Neuronal stem cell (in vitro differentiated cells): ENCODE measurements at regions not wholly inside any gene's neighbourhood (a gene's known extent, or its start where the extent isn't known, plus 50 kb on each side); places are given as distances from the start of the nearest gene placed in this dataset.

Experiments used
- DNase-seq: peaks from one replicate; pipeline ENCODE4 v3.0.0-alpha.2; 2013; ENCODE audit warnings: low spot score
- H2AFZ ChIP-seq: one replicate; pipeline ENCODE4 v1.6.1; 2013; ENCODE audit warnings: mild to moderate bottlenecking, low read length, inconsistent platforms
- H2AK5ac ChIP-seq: 2 replicates; pipeline ENCODE4 v1.6.1; 2013; ENCODE audit warnings: low read depth, mild to moderate bottlenecking, inconsistent platforms, low read length, moderate library complexity, mixed read lengths
- H2BK120ac ChIP-seq: 2 replicates; pipeline ENCODE4 v1.6.1; 2013; ENCODE audit warnings: low read depth, mild to moderate bottlenecking, inconsistent platforms, low read length, moderate library complexity, mixed read lengths
- H2BK12ac ChIP-seq: one replicate; pipeline ENCODE4 v1.6.1; 2013; ENCODE audit warnings: low read length, inconsistent platforms
- H2BK15ac ChIP-seq: 2 replicates; pipeline ENCODE4 v1.6.1; 2013; ENCODE audit warnings: mild to moderate bottlenecking, low read length, inconsistent platforms, mixed read lengths
- H2BK5ac ChIP-seq: one replicate; pipeline ENCODE4 v1.6.1; 2013; ENCODE audit warnings: inconsistent platforms, mild to moderate bottlenecking, low read length, moderate library complexity
- H3K14ac ChIP-seq: one replicate; pipeline ENCODE4 v1.6.1; 2013; ENCODE audit warnings: low read length, inconsistent platforms
- H3K18ac ChIP-seq: 2 replicates; pipeline ENCODE4 v1.6.1; 2013; ENCODE audit warnings: low read length, inconsistent platforms
- H3K23ac ChIP-seq: 2 replicates; pipeline ENCODE4 v1.6.1; 2013; ENCODE audit warnings: low read depth, mild to moderate bottlenecking, mixed read lengths, low read length, inconsistent platforms; ENCODE audit not compliant: poor library complexity
- H3K27ac ChIP-seq: replicated peaks from 3 replicates; pipeline ENCODE4 v1.5.1; 2013; ENCODE audit warnings: low read length, inconsistent platforms
- H3K27me3 ChIP-seq, 3 experiments: 2 replicates each; pipeline ENCODE4 v1.6.1; 2013; ENCODE audit warnings: low read length in 3 of 3, mild to moderate bottlenecking in 2 of 3, inconsistent platforms in 1 of 3, low read depth in 1 of 3, mixed read lengths in 1 of 3, moderate library complexity in 1 of 3; ENCODE audit not compliant: control insufficient read depth in 3 of 3, insufficient read depth in 3 of 3
- H3K36me3 ChIP-seq, 2 donors: replicated peaks in 1 of 2; 2 replicates each; pipeline ENCODE4 v1.6.1; 2013; ENCODE audit warnings: low read length in 2 of 2; ENCODE audit not compliant: control insufficient read depth in 2 of 2, insufficient read depth in 2 of 2
- H3K4ac ChIP-seq: 2 replicates; pipeline ENCODE4 v1.6.1; 2013; ENCODE audit warnings: inconsistent platforms, mild to moderate bottlenecking, low read length, moderate library complexity
- H3K4me1 ChIP-seq, 2 donors: 1 replicate in 1 of 2; 2 replicates in 1 of 2; pipeline ENCODE4 v1.6.1; 2013; ENCODE audit warnings: low read length in 2 of 2, low read depth in 1 of 2; ENCODE audit not compliant: control insufficient read depth in 2 of 2, insufficient read depth in 1 of 2
- H3K4me2 ChIP-seq: one replicate; pipeline ENCODE4 v1.6.1; 2013; ENCODE audit warnings: mild to moderate bottlenecking, low read length, inconsistent platforms; ENCODE audit not compliant: insufficient read depth, poor library complexity, severe bottlenecking
- H3K4me3 ChIP-seq, 2 donors: 2 replicates each; pipeline ENCODE4 v1.5.1; 2013; ENCODE audit warnings: low read length in 2 of 2, mild to moderate bottlenecking in 2 of 2, inconsistent platforms in 1 of 2, moderate library complexity in 1 of 2
- H3K79me1 ChIP-seq: one replicate; pipeline ENCODE4 v1.6.1; 2013; ENCODE audit warnings: low read depth, mild to moderate bottlenecking, inconsistent platforms, low read length, moderate library complexity
- H3K9ac ChIP-seq: one replicate; pipeline ENCODE4 v1.6.1; 2013; ENCODE audit warnings: mild to moderate bottlenecking, low read depth, low read length, inconsistent platforms; ENCODE audit not compliant: poor library complexity
- H3K9me3 ChIP-seq, 2 donors: replicated peaks in 1 of 2; 2 replicates each; pipeline versions ENCODE3 to v1.6.1; 2013; ENCODE audit warnings: low read length in 2 of 2, mild to moderate bottlenecking in 2 of 2, inconsistent platforms in 1 of 2, low read depth in 1 of 2, mixed read lengths in 1 of 2, moderate library complexity in 1 of 2; ENCODE audit not compliant: control insufficient read depth in 2 of 2, insufficient read depth in 1 of 2
- H4K8ac ChIP-seq: one replicate; pipeline ENCODE4 v1.6.1; 2013; ENCODE audit warnings: low read depth, mild to moderate bottlenecking, inconsistent platforms, low read length, moderate library complexity
- H4K91ac ChIP-seq: one replicate; pipeline ENCODE4 v1.6.1; 2013; ENCODE audit warnings: low read length, low read depth, mild to moderate bottlenecking, inconsistent platforms; ENCODE audit not compliant: poor library complexity
- WGBS, 2 donors: extraction: QIAGEN DNeasy Blood & Tissue Kit; methylation state at CpG; one replicate each; pipeline ENCODE4 v1.1.7; 2013; ENCODE audit warnings: missing lambda C conversion rate in 2 of 2, mixed read lengths in 1 of 2; ENCODE audit not compliant: insufficient read length in 2 of 2, insufficient replicate concordance in 1 of 2; ENCODE audit errors: extremely low coverage in 2 of 2; 5-methylcytosine and 5-hydroxymethylcytosine counted together

DNA sequence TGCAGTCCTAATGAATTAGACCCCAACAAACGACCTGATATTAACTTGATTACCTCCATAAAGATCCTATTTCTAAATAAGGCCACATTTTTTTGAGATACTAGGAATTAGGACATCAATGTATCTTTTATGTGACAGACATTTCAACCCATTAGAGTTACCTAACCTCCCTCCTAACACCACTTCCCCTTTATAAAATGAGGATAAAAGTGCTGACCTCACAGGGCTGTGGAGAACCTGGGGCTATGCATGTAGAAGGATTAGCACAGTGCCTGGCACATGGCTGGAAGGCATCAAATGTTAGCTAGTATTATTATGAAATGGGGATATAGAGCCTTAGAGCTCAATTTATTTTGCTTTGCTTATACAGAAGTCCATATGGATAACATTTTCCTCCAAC is 53.5 kb upstream of the LRRN1 start:
- Histone ChIP-seq H2AFZ (no peak overlapping the region), H2BK15ac (no peak overlapping the region), H2BK120ac (no peak overlapping the region), H3K9me3 (no peaks in the 10 kb centered on the region), H4K8ac (no peak overlapping the region), H2BK5ac (no peak overlapping the region), H3K4me2 (no peak overlapping the region), H3K36me3 (no peaks in the 10 kb centered on the region), H3K4ac (no peak overlapping the region), H3K9ac (no peak overlapping the region), H3K27me3 (peaks cover 0 to 6% (median 0%) of the 10 kb centered on the region in 3 experiments), H3K4me1 (peaks cover 4 to 5% of the 10 kb centered on the region in 2 donors), H3K18ac (no peak overlapping the region), H3K4me3 (no peak overlapping the region), H2BK12ac (no peak overlapping the region), H3K14ac (no peak overlapping the region), H4K91ac (no peak overlapping the region), H3K23ac (no peak overlapping the region), H3K27ac (no peak overlapping the region), H2AK5ac (no peak overlapping the region), H3K79me1 (no peaks in the 10 kb centered on the region)
- no peak for DNase-seq
- no CpG with 5 or more reads among the region's 1 CpG for WGBS, 2 donors

- Histone ChIP-seq H3K4me2 (no peak overlapping the region), H3K79me1 (no peaks in the 10 kb centered on the region), H3K14ac (no peak overlapping the region), H3K4me1 (peaks cover 5 to 6% of the 10 kb centered on the region in 2 donors), H3K36me3 (no peaks in the 10 kb centered on the region), H3K9me3 (no peaks in the 10 kb centered on the region), H2BK12ac (no peak overlapping the region), H3K9ac (no peak overlapping the region), H3K23ac (no peak overlapping the region), H2BK120ac (no peak overlapping the region), H3K18ac (no peak overlapping the region), H2AFZ (no peak overlapping the region), H3K4me3 (no peak overlapping the region), H3K27me3 (peaks cover 0 to 14% (median 0%) of the 10 kb centered on the region in 3 experiments), H2BK15ac (no peak overlapping the region), H3K4ac (no peak overlapping the region), H2BK5ac (no peak overlapping the region), H2AK5ac (no peak overlapping the region), H3K27ac (no peak overlapping the region), H4K8ac (no peak overlapping the region), H4K91ac (no peak overlapping the region)
- WGBS, 2 donors = no CpG with 5 or more reads among the region's 6 CpGs
- no peak for DNase-seq
Observed at GRCh38 chr3:3744826-3745225, 54.4 kb upstream of the LRRN1 start.

DNA sequence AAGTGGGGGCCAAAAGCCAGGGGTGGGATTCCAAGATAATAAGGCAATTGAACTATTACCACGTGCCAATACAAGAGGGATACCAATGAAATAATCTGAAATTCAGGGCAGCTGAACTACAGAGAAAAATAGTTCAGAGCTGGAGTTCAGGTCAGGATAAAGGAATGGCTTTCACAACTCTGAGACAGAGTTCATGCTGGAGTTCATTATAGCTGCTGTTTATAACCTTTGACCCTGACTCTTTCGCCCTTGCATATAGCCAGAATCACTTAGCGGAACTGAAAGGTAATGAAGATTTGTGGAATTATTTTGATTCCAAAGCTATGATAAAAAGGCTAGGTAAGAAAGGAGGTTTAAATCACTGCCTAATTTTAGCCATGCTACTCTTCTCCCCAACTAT is 55.5 kb upstream of the LRRN1 start:
- Histone ChIP-seq H2BK12ac (no peak overlapping the region), H3K27ac (no peak overlapping the region), H3K9me3 (no peaks in the 10 kb centered on the region), H3K23ac (no peak overlapping the region), H3K4me2 (no peak overlapping the region), H3K18ac (no peak overlapping the region), H2AFZ (no peak overlapping the region), H3K27me3 (peaks cover 0 to 22% (median 0%) of the 10 kb centered on the region in 3 experiments), H3K14ac (no peak overlapping the region), H2BK120ac (no peak overlapping the region), H3K36me3 (no peaks in the 10 kb centered on the region), H3K4me1 (peaks cover 5 to 6% of the 10 kb centered on the region in 2 donors), H4K8ac (no peak overlapping the region), H3K79me1 (no peaks in the 10 kb centered on the region), H3K4ac (no peak overlapping the region), H2BK15ac (no peak overlapping the region), H4K91ac (no peak overlapping the region), H2BK5ac (no peak overlapping the region), H2AK5ac (no peak overlapping the region), H3K9ac (no peak overlapping the region), H3K4me3 (no peak overlapping the region)
- no CpG with 5 or more reads among the region's 3 CpGs for WGBS, 2 donors
- DNase-seq = no peak

- H3K79me1 ChIP-seq = no peaks in the 10 kb centered on the region
- H3K36me3 ChIP-seq = no peaks in the 10 kb centered on the region
- no peak overlapping the region for H3K14ac ChIP-seq
- H2AFZ ChIP-seq = no peak overlapping the region
- H3K4me2 ChIP-seq = no peak overlapping the region
- no peak overlapping the region for H3K9ac ChIP-seq
- no peaks in the 10 kb centered on the region for H3K9me3 ChIP-seq
- no peak overlapping the region for H2AK5ac ChIP-seq
- no peak overlapping the region for H3K27ac ChIP-seq
- no peak overlapping the region for H2BK15ac ChIP-seq
- H2BK120ac ChIP-seq = no peak overlapping the region
- WGBS, 2 donors = no CpG with 5 or more reads among the region's 4 CpGs
- H2BK5ac ChIP-seq = no peak overlapping the region
- no peak overlapping the region for H4K8ac ChIP-seq
- H2BK12ac ChIP-seq = no peak overlapping the region
- H3K4me1 ChIP-seq = peaks cover 5 to 6% of the 10 kb centered on the region in 2 donors
- peaks cover 0 to 38% (median 0%) of the 10 kb centered on the region in 3 experiments for H3K27me3 ChIP-seq
- no peak overlapping the region for H3K18ac ChIP-seq
- no peak overlapping the region for H3K4ac ChIP-seq
- DNase-seq = no peak
- no peak overlapping the region for H3K23ac ChIP-seq
- no peak overlapping the region for H4K91ac ChIP-seq
- H3K4me3 ChIP-seq = no peak overlapping the region
Observed at GRCh38 chr3:3740061-3740460, 59.2 kb upstream of the LRRN1 start.
